H1 (cell line): ENCODE measurements at regions not wholly inside any gene's neighbourhood (a gene's known extent, or its start where the extent isn't known, plus 50 kb on each side); places are given as distances from the start of the nearest gene placed in this dataset.

Experiments
- ATF2 ChIP-seq: IDR thresholded peaks from 2 replicates; pipeline ENCODE4 v1.6.1; 2012; ENCODE audit warnings: low read length, inconsistent platforms
- CREB1 ChIP-seq: IDR thresholded peaks from 2 replicates; pipeline ENCODE4 v1.6.1; 2012; ENCODE audit warnings: inconsistent platforms
- POLR2A ChIP-seq, 2 experiments: IDR thresholded peaks; 1 replicate in 1 of 2; 2 replicates in 1 of 2; pipeline ENCODE4 v1.6.1; 2011; ENCODE audit warnings: low read depth in 2 of 2, low read length in 2 of 2, mild to moderate bottlenecking in 2 of 2; ENCODE audit errors: control extremely low read depth in 1 of 2
- POLR2AphosphoS5 ChIP-seq: IDR thresholded peaks from 2 replicates; pipeline ENCODE4 v1.6.1; 2011; ENCODE audit warnings: low read depth, low read length
- RAD21 ChIP-seq, 2 experiments: IDR thresholded peaks in 1 of 2; conservative IDR thresholded peaks in 1 of 2; 2 replicates each; pipeline ENCODE4 v1.6.1; 2011; ENCODE audit warnings: low read depth in 2 of 2, low read length in 2 of 2, improper control_type of control experiment in 1 of 2, inconsistent platforms in 1 of 2, mild to moderate bottlenecking in 1 of 2, moderate library complexity in 1 of 2
- TF ChIP-seq, protein P1 (sequence below), 3 experiments: IDR thresholded peaks; 1 replicate in 2 of 3; 2 replicates in 1 of 3; pipeline versions ENCODE4 v1.5.1 to v1.6.1; 2011; ENCODE audit warnings: low read length in 3 of 3, mild to moderate bottlenecking in 3 of 3, inconsistent platforms in 2 of 3, low read depth in 1 of 3, moderate library complexity in 1 of 3; ENCODE audit not compliant: insufficient read depth in 1 of 3; ENCODE audit errors: control extremely low read depth in 1 of 3

DNA sequence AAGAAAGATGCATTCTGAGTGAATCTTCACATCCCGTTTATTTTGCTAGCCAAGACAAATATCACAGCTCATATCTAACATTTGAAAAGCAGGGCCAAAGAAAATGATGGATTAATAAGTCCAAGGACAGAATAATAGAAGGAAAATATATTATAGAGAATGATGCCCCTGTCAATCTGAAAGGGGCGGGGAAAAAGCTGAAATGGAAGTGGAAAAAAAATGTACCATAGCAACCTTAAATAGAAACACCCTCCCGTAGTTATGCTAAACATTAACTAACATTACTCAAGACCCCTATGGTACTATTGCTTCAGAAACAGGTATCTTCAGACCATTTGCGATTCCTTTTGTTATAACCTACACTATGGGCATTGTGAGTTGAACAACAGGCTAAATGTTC, 67.7 kb upstream of the SMARCA2 start:
- TF ChIP-seq, protein P1, sequence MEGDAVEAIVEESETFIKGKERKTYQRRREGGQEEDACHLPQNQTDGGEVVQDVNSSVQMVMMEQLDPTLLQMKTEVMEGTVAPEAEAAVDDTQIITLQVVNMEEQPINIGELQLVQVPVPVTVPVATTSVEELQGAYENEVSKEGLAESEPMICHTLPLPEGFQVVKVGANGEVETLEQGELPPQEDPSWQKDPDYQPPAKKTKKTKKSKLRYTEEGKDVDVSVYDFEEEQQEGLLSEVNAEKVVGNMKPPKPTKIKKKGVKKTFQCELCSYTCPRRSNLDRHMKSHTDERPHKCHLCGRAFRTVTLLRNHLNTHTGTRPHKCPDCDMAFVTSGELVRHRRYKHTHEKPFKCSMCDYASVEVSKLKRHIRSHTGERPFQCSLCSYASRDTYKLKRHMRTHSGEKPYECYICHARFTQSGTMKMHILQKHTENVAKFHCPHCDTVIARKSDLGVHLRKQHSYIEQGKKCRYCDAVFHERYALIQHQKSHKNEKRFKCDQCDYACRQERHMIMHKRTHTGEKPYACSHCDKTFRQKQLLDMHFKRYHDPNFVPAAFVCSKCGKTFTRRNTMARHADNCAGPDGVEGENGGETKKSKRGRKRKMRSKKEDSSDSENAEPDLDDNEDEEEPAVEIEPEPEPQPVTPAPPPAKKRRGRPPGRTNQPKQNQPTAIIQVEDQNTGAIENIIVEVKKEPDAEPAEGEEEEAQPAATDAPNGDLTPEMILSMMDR (IDR thresholded peaks at IDR 0.05; ENCODE audit: control extremely low read depth in 1 of 3, insufficient read depth in 1 of 3, low read depth in 1 of 3, low read length in 3 of 3): no peak
- TF ChIP-seq RAD21 (IDR thresholded peaks at IDR 0.05 in 1 of 2, conservative IDR thresholded peaks at IDR 0.05 in 1 of 2; ENCODE audit: low read depth in 2 of 2, low read length in 2 of 2): no peak
- TF ChIP-seq CREB1: no peak
- TF ChIP-seq POLR2A (IDR thresholded peaks at IDR 0.05; ENCODE audit: control extremely low read depth in 1 of 2, low read depth in 2 of 2, low read length in 2 of 2): no peak
- no peak for TF ChIP-seq POLR2AphosphoS5
- no peak for TF ChIP-seq ATF2
